ENCODE measurements at regions not wholly inside any gene's neighbourhood (a gene's known extent, or its start where the extent isn't known, plus 50 kb on each side); places are given as distances from the start of the nearest gene placed in this dataset.
"Not testable (repeated sequence)": the region's sequence is repeated elsewhere in the genome, so short reads cannot be mapped to it uniquely, and the experiment has no call there.

GRCh38 chr3:46797486-46797885, 65.8 kb downstream of the MYL3 start:
- Histone ChIP-seq H3K27me3 (ENCODE audit: low read depth, low read length) (peaks cover 45% of the 10 kb centered on the region), H3K4me2 (ENCODE audit: low read length) (no peak overlapping the region), H3K9me3 (ENCODE audit: insufficient read depth, low read length) (no peaks in the 10 kb centered on the region), H3K9ac (ENCODE audit: low read length) (no peak overlapping the region), H4K20me1 (ENCODE audit: insufficient read depth, low read length) (no peaks in the 10 kb centered on the region), H3K4me3 (ENCODE audit: low read length) (no peak overlapping the region), H3K4me1 (ENCODE audit: low read length) (peaks cover 15% of the 10 kb centered on the region), H2AFZ (ENCODE audit: low read depth, low read length) (no peak overlapping the region), H3K36me3 (replicated peaks; ENCODE audit: low read depth, low read length) (no peaks in the 10 kb centered on the region), H3K27ac (ENCODE audit: low read length) (no peak overlapping the region), H3K79me2 (ENCODE audit: low read length) (no peaks in the 10 kb centered on the region)
- TF ChIP-seq EZH2phosphoT487 (IDR thresholded peaks at IDR 0.05; ENCODE audit: low read depth) (no peak), CTCF (IDR thresholded peaks at IDR 0.05; ENCODE audit: low read depth, low read length) (no peak)

GRCh38 chr3:46793340-46793739, 69.9 kb downstream of the MYL3 start:
- Histone ChIP-seq H3K4me1 (ENCODE audit: low read length) (peaks cover 15% of the 10 kb centered on the region), H3K27me3 (ENCODE audit: low read depth, low read length) (peaks cover 34% of the 10 kb centered on the region), H3K4me2 (ENCODE audit: low read length) (peak overlapping the region; percentile 52)
- not testable (repeated sequence) for H3K79me2 ChIP-seq (ENCODE audit: low read length); H3K9me3 ChIP-seq (ENCODE audit: insufficient read depth, low read length); H4K20me1 ChIP-seq (ENCODE audit: insufficient read depth, low read length); H3K36me3 ChIP-seq (replicated peaks; ENCODE audit: low read depth, low read length); H3K9ac ChIP-seq (ENCODE audit: low read length); H2AFZ ChIP-seq (ENCODE audit: low read depth, low read length); H3K4me3 ChIP-seq (ENCODE audit: low read length); H3K27ac ChIP-seq (ENCODE audit: low read length)

GRCh38 chr3:46778101-46778500, 60.4 kb upstream of the PRSS50 start:
- no peak for TF ChIP-seq EZH2phosphoT487 (IDR thresholded peaks at IDR 0.05; ENCODE audit: low read depth)
- TF ChIP-seq CTCF (IDR thresholded peaks at IDR 0.05; ENCODE audit: low read depth, low read length): no peak
- Histone ChIP-seq H3K9me3 (ENCODE audit: insufficient read depth, low read length) (no peaks in the 10 kb centered on the region), H3K4me2 (ENCODE audit: low read length) (no peak overlapping the region), H3K79me2 (ENCODE audit: low read length) (no peaks in the 10 kb centered on the region), H4K20me1 (ENCODE audit: insufficient read depth, low read length) (no peaks in the 10 kb centered on the region), H3K27me3 (ENCODE audit: low read depth, low read length) (peaks cover 3% of the 10 kb centered on the region; the same call in 1 of the 2 replicates), H3K36me3 (replicated peaks; ENCODE audit: low read depth, low read length) (no peaks in the 10 kb centered on the region), H3K27ac (ENCODE audit: low read length) (no peak overlapping the region), H3K4me3 (ENCODE audit: low read length) (no peak overlapping the region), H2AFZ (ENCODE audit: low read depth, low read length) (no peak overlapping the region), H3K4me1 (ENCODE audit: low read length) (peaks cover 4% of the 10 kb centered on the region; the same call in 1 of the 2 replicates), H3K9ac (ENCODE audit: low read length) (no peak overlapping the region)

GRCh38 chr3:46772498-46772897, 54.8 kb upstream of the PRSS50 start:
- not testable (repeated sequence) for H3K9me3 ChIP-seq (ENCODE audit: insufficient read depth, low read length); H3K79me2 ChIP-seq (ENCODE audit: low read length); H3K9ac ChIP-seq (ENCODE audit: low read length); H4K20me1 ChIP-seq (ENCODE audit: insufficient read depth, low read length); H3K27ac ChIP-seq (ENCODE audit: low read length); H3K4me2 ChIP-seq (ENCODE audit: low read length); H3K27me3 ChIP-seq (ENCODE audit: low read depth, low read length); H3K4me1 ChIP-seq (ENCODE audit: low read length); H3K36me3 ChIP-seq (replicated peaks; ENCODE audit: low read depth, low read length); H3K4me3 ChIP-seq (ENCODE audit: low read length); H2AFZ ChIP-seq (ENCODE audit: low read depth, low read length)

GRCh38 chr3:46768061-46768460, 50.4 kb upstream of the PRSS50 start:
- H4K20me1 ChIP-seq (ENCODE audit: insufficient read depth, low read length): no peaks in the 10 kb centered on the region
- no peaks in the 10 kb centered on the region for H3K36me3 ChIP-seq (replicated peaks; ENCODE audit: low read depth, low read length)
- H3K79me2 ChIP-seq (ENCODE audit: low read length): no peaks in the 10 kb centered on the region
- H2AFZ ChIP-seq (ENCODE audit: low read depth, low read length): no peak overlapping the region
- H3K4me3 ChIP-seq (ENCODE audit: low read length): no peak overlapping the region
- no peak overlapping the region for H3K4me2 ChIP-seq (ENCODE audit: low read length)
- TF ChIP-seq CTCF (IDR thresholded peaks at IDR 0.05; ENCODE audit: low read depth, low read length): no peak
- no peak overlapping the region for H3K27ac ChIP-seq (ENCODE audit: low read length)
- H3K9me3 ChIP-seq (ENCODE audit: insufficient read depth, low read length): peaks cover 22% of the 10 kb centered on the region
- H3K27me3 ChIP-seq (ENCODE audit: low read depth, low read length): peaks cover 3% of the 10 kb centered on the region; the same call in 1 of the 2 replicates
- no peak overlapping the region for H3K9ac ChIP-seq (ENCODE audit: low read length)
- H3K4me1 ChIP-seq (ENCODE audit: low read length): no peaks in the 10 kb centered on the region

Data from OCI-LY3 (cell line).